HepG2 (cell line): ENCODE measurements at regions not wholly inside any gene's neighbourhood (a gene's known extent, or its start where the extent isn't known, plus 50 kb on each side); places are given as distances from the start of the nearest gene placed in this dataset.

ENCODE experiments used
- ATAC-seq: fragments of 200-7000 bp; cut with Tn5 transposase; 3 replicates; pipeline ENCODE4 v1.9.1; 2020; ENCODE audit warnings: mild to moderate bottlenecking, moderate library complexity
- BruUV-seq: library from RNA; stranded (reverse); fragments of 400-500 nt; replicated peaks from 2 replicates; lab custom pipeline; 2021; lab: Mats Ljungman, UMichigan
- CTCF ChIA-PET: fragments of 300-600 bp; formaldehyde crosslinking; extraction: SDS; loops from one replicate; lab custom pipeline; 2021; ENCODE audit warnings: low total read pairs, inconsistent platforms, low intra/inter-chr PET ratio; lab: Yijun Ruan, JAX
- POLR2A ChIA-PET: fragments of 350-600 bp; sonication (Branson Sonifier 250); formaldehyde crosslinking; loops from one replicate; lab custom pipeline; 2020; ENCODE audit warnings: antibody characterized with exemption, inconsistent platforms; lab: Yijun Ruan, JAX
- DNase-seq: peaks from one replicate; pipeline ENCODE4 v3.0.0-alpha.2; 2015; ENCODE audit warnings: low spot score
- FAIRE-seq: peaks from 3 replicates; lab custom pipeline; 2011; peaks lifted over from hg19 to GRCh38; lab: Jason Lieb, UNC
- H2AFZ ChIP-seq: one replicate; pipeline ENCODE4 v1.6.1; 2011; ENCODE audit warnings: low read length, inconsistent platforms
- H3K27ac ChIP-seq: fragments of 300-600 bp; 3 replicates; pipeline ENCODE4 v1.8.0; 2011; ENCODE audit warnings: mixed run types, mild to moderate bottlenecking, mixed read lengths, low read length, inconsistent platforms; ENCODE audit not compliant: insufficient read depth; ENCODE audit errors: extremely low read length
- H3K27me3 ChIP-seq, 2 experiments: fragments of 200-600 bp in 1 of 2; 2 replicates in 1 of 2; 3 replicates in 1 of 2; pipeline versions ENCODE4 v1.6.0 to v1.8.0; 2011; ENCODE audit warnings: low read length in 2 of 2, mild to moderate bottlenecking in 2 of 2, moderate library complexity in 2 of 2, inconsistent platforms in 1 of 2; ENCODE audit not compliant: insufficient read depth in 2 of 2, control insufficient read depth in 1 of 2
- H3K36me3 ChIP-seq, 2 experiments: fragments of 200-600 bp in 1 of 2; replicated peaks in 1 of 2; 2 replicates in 1 of 2; 3 replicates in 1 of 2; pipeline versions ENCODE4 v1.5.1 to v1.8.0; 2011; ENCODE audit warnings: low read length in 2 of 2, inconsistent platforms in 1 of 2; ENCODE audit not compliant: insufficient read depth in 2 of 2, control insufficient read depth in 1 of 2
- H3K4me1 ChIP-seq: 2 replicates; pipeline ENCODE4 v1.5.1; 2012; ENCODE audit warnings: low read length, inconsistent platforms; ENCODE audit not compliant: insufficient read depth
- H3K4me2 ChIP-seq: 2 replicates; pipeline ENCODE4 v1.6.0; 2011; ENCODE audit warnings: low read depth, low read length, inconsistent platforms
- H3K4me3 ChIP-seq, 3 experiments: fragments of 200-600 bp in 1 of 3; sonication (generic), shearing (Covaris generic) in 1 of 3; replicated peaks in 1 of 3; 2 replicates each; pipeline ENCODE4 v1.5.1; 2011 to 2016; ENCODE audit warnings: low read length in 3 of 3, inconsistent platforms in 2 of 3, low read depth in 2 of 3, mild to moderate bottlenecking in 2 of 3, control low read depth in 1 of 3, mixed read lengths in 1 of 3; ENCODE audit not compliant: insufficient read depth in 1 of 3
- H3K79me2 ChIP-seq: one replicate; pipeline ENCODE4 v1.6.1; 2011; ENCODE audit warnings: low read length, inconsistent platforms; ENCODE audit not compliant: insufficient read depth
- H3K9ac ChIP-seq: 2 replicates; pipeline ENCODE4 v1.6.0; 2011; ENCODE audit warnings: mild to moderate bottlenecking, low read depth, low read length, inconsistent platforms; ENCODE audit not compliant: insufficient read depth
- H3K9me3 ChIP-seq: 2 replicates; pipeline ENCODE4 v1.5.1; 2012; ENCODE audit warnings: mild to moderate bottlenecking, low read length
- H4K20me1 ChIP-seq: 2 replicates; pipeline ENCODE4 v1.6.0; 2011; ENCODE audit warnings: inconsistent platforms, mild to moderate bottlenecking, low read length, moderate library complexity; ENCODE audit not compliant: insufficient read depth
- ATF4 ChIP-seq, 2 experiments: fragments of 450-650 bp in 1 of 2; sonication (generic) in 1 of 2; formaldehyde crosslinking; IDR thresholded peaks; 2 replicates each; pipeline versions ENCODE4 v1.5.0 to v1.8.0; 2020 to 2022; ENCODE audit warnings: mild to moderate bottlenecking in 1 of 2, missing genetic modification reagents in 1 of 2
- BRD4 ChIP-seq: sonication (generic); formaldehyde crosslinking; IDR thresholded peaks from 2 replicates; pipeline ENCODE4 v1.4.0; 2020; ENCODE audit warnings: missing genetic modification reagents
- MAFF ChIP-seq: IDR thresholded peaks from 2 replicates; pipeline ENCODE4 v1.6.1; 2011; ENCODE audit warnings: low read depth, low read length, improper control_type of control experiment
- MAFK ChIP-seq, 2 experiments: IDR thresholded peaks in 1 of 2; conservative IDR thresholded peaks in 1 of 2; 2 replicates each; pipeline ENCODE4 v1.6.1; 2011; ENCODE audit warnings: improper control_type of control experiment in 2 of 2, low read length in 2 of 2
- NR1H2 ChIP-seq: sonication (generic); formaldehyde crosslinking; IDR thresholded peaks from 2 replicates; pipeline ENCODE4 v1.8.1; 2022; ENCODE audit warnings: low read depth, missing genetic modification reagents, borderline replicate concordance
- ZFP1 ChIP-seq: IDR thresholded peaks from 2 replicates; pipeline ENCODE4 v1.6.1; 2016
- ZFP41 ChIP-seq: sonication (generic); formaldehyde crosslinking; IDR thresholded peaks from 2 replicates; pipeline ENCODE4 v1.4.0; 2020; ENCODE audit warnings: mild to moderate bottlenecking, missing genetic modification reagents, borderline replicate concordance
- ZNF17 ChIP-seq: sonication (generic); formaldehyde crosslinking; IDR thresholded peaks from 2 replicates; pipeline ENCODE4 v1.5.0; 2020; ENCODE audit warnings: mild to moderate bottlenecking, missing genetic modification reagents
- ZNF382 ChIP-seq: sonication (generic); formaldehyde crosslinking; IDR thresholded peaks from 2 replicates; pipeline ENCODE4 v1.5.0; 2020; ENCODE audit warnings: missing genetic modification reagents, mild to moderate bottlenecking, borderline replicate concordance
- ZNF556 ChIP-seq: sonication (generic); formaldehyde crosslinking; IDR thresholded peaks from 2 replicates; pipeline ENCODE4 v1.4.0; 2020; ENCODE audit warnings: mild to moderate bottlenecking, missing genetic modification reagents, borderline replicate concordance
- ZNF674 ChIP-seq: sonication (generic); formaldehyde crosslinking; IDR thresholded peaks from 2 replicates; pipeline ENCODE4 v1.5.0; 2020; ENCODE audit warnings: low read depth, mild to moderate bottlenecking, missing genetic modification reagents
- ZNF792 ChIP-seq: IDR thresholded peaks from 2 replicates; pipeline ENCODE4 v1.6.1; 2016
- WGBS: methylation state at CpG from one replicate; pipeline ENCODE4 v1.1.6; 2017; ENCODE audit warnings: low lambda C conversion rate; 5-methylcytosine and 5-hydroxymethylcytosine counted together
- in situ Hi-C: cut with HindIII; loops from 2 replicates; pipeline ENCODE4 v1.10.0; 2017; ENCODE audit warnings: low pct_unique_long_range_greater_than_20kb; ENCODE audit not compliant: extremely low pct_ligation_motif_present
- intact Hi-C: fragments of 100-400 bp; cut with micrococcal nuclease; formaldehyde crosslinking; loops from one replicate; pipeline ENCODE4 v1.10.0; 2022; ENCODE audit not compliant: unreplicated experiment
- TF ChIP-seq, protein P1 (sequence below): sonication (generic); formaldehyde crosslinking; IDR thresholded peaks from 2 replicates; pipeline ENCODE4 v1.4.0; 2020; ENCODE audit warnings: mild to moderate bottlenecking, missing genetic modification reagents

- TF ChIP-seq ATF4 (CRISPR knock-in tag; IDR thresholded peaks at IDR 0.05), result no peak
- no peak for TF ChIP-seq ZNF674 (CRISPR knock-in tag)
- no peak for TF ChIP-seq ZNF17 (CRISPR knock-in tag)
- TF ChIP-seq ZNF556 (CRISPR knock-in tag), result no peak
- TF ChIP-seq BRD4 (CRISPR knock-in tag), result no peak
Measured at GRCh38 chr5:112077180-112077579, 320.2 kb upstream of the NREP start (continued).

DNA sequence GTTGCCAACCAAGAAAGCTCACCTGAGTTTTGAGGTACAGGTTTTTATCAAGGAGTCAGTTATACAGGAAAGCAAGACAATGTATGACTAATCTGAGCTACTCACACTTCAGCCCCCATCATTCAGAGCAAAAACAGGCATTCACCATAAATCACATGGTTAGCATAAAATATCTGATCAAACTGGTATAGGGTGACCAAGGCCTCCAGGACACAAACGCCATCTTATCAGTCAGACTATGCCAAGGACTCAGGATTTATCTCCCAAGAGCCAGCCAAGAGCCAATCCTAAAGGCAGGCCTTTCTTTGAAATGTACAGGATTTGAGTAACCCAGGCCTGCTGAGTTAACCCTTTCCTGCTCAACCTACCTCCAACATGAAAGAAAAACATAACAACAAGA is 313.0 kb upstream of the NREP start:
- Histone ChIP-seq H3K9me3 (no peaks in the 10 kb centered on the region), H3K27ac (no peak overlapping the region), H3K4me1 (no peaks in the 10 kb centered on the region), H3K9ac (no peak overlapping the region), H3K36me3 (no peaks in the 10 kb centered on the region), H2AFZ (no peak overlapping the region), H3K4me3 (no peak overlapping the region), H3K27me3 (no peaks in the 10 kb centered on the region), H3K4me2 (no peak overlapping the region), H4K20me1 (no peaks in the 10 kb centered on the region)
- no peak for DNase-seq
- 8% methylated on average over 1 of the region's 1 CpG for WGBS
- POLR2A ChIA-PET, result no interaction called here
- in situ Hi-C loops, result no loop called here
- CTCF ChIA-PET, result no interaction called here
- intact Hi-C loops, result no loop called here
- TF ChIP-seq ZNF792 (CRISPR knock-in tag) (no peak), ZFP41 (CRISPR knock-in tag) (no peak)
- TF ChIP-seq, all 625 proteins: peak for 0
- FAIRE-seq, result no peak
- ATAC-seq, result no peak
- BruUV-seq, result no TSS peak
- no peaks in the 10 kb centered on the region for H3K79me2 ChIP-seq

GRCh38 chr5:112069329-112069728 is 312.3 kb upstream of the NREP start:
- Histone ChIP-seq H3K36me3 (no peaks in the 10 kb centered on the region), H3K4me3 (no peak overlapping the region), H2AFZ (no peak overlapping the region), H3K4me2 (no peak overlapping the region), H3K79me2 (no peaks in the 10 kb centered on the region), H3K9ac (no peak overlapping the region), H3K4me1 (no peaks in the 10 kb centered on the region), H3K9me3 (no peaks in the 10 kb centered on the region), H4K20me1 (no peaks in the 10 kb centered on the region), H3K27me3 (no peaks in the 10 kb centered on the region), H3K27ac (no peak overlapping the region)
- no TSS peak for BruUV-seq
- TF ChIP-seq, protein P1, sequence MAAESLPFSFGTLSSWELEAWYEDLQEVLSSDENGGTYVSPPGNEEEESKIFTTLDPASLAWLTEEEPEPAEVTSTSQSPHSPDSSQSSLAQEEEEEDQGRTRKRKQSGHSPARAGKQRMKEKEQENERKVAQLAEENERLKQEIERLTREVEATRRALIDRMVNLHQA (CRISPR knock-in tag), result no peak
- TF ChIP-seq MAFF (peak; percentile 68), NR1H2 (CRISPR knock-in tag) (no peak), ZNF382 (no peak), MAFK (conservative IDR thresholded peaks at IDR 0.05 in 1 of 2, IDR thresholded peaks at IDR 0.05 in 1 of 2; ENCODE audit: low read length in 2 of 2) (peak; percentile 73 to 82; a peak in 3 of 4 replicates), ZFP1 (CRISPR knock-in tag) (no peak)
- intact Hi-C loops, result no loop called here
- ChIA-PET POLR2A (no interaction called here), CTCF (no interaction called here)
- in situ Hi-C loops, result no loop called here
- 0% methylated on average over 3 of the region's 3 CpGs for WGBS
- FAIRE-seq (no peak), ATAC-seq (no peak), DNase-seq (no peak)
